ENCODE measurements at regions not wholly inside any gene's neighbourhood (a gene's known extent, or its start where the extent isn't known, plus 50 kb on each side); places are given as distances from the start of the nearest gene placed in this dataset.

- TF ChIP-seq CTCF (IDR thresholded peaks at IDR 0.05; ENCODE audit: low read depth, low read length), result no peak
- TF ChIP-seq POLR2A (IDR thresholded peaks at IDR 0.05; ENCODE audit: extremely low read depth, insufficient read length), result no peak
- no peak for TF ChIP-seq MAX (IDR thresholded peaks at IDR 0.05; ENCODE audit: low read depth, low read length)
These were observed 148.5 kb downstream of the TTC32 start for GRCh38 chr2:19753314-19753713.
